Fibroblast of peridontal ligament (primary cell): ENCODE measurements at regions not wholly inside any gene's neighbourhood (a gene's known extent, or its start where the extent isn't known, plus 50 kb on each side); places are given as distances from the start of the nearest gene placed in this dataset.

ENCODE experiments used
- DNase-seq: peaks from one replicate; pipeline ENCODE4 v3.0.0-alpha.2; 2010; ENCODE audit errors: extremely low read depth

DNA sequence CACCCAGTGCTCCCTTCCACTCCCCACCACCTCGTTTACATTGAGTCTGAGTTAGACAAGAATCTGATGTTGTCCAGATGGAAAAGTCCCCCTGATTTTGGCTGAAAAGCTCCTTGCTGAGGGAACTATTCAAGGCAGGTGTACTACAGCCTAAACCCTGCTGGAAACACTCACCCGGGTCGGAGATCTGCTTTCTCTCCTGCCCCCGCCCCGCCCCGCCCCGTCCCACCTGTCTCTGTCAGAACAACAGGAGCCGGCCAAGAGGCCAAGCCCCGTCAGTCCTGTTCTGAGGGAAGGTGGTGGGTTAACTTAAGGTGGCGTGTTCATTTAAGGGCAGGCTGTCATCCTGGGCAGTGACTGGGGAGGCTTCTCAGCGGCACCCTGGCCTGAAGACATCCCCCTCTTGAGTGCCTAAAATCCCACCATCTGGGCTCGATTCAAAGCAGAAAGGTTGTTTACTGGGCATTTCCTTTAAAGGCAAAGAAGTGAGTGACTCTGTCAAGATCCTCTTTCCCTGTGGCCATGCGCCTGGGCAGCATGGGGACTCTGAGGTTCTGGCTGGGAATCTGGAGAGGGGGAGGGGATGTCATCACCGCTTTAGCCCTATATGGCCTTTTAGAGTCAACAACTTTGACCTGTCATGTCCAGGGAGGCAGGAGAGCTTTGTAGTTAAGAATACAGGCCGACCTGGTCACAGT, 71.1 kb upstream of the NEURL1B start:
- DNase-seq = no peak

DNA sequence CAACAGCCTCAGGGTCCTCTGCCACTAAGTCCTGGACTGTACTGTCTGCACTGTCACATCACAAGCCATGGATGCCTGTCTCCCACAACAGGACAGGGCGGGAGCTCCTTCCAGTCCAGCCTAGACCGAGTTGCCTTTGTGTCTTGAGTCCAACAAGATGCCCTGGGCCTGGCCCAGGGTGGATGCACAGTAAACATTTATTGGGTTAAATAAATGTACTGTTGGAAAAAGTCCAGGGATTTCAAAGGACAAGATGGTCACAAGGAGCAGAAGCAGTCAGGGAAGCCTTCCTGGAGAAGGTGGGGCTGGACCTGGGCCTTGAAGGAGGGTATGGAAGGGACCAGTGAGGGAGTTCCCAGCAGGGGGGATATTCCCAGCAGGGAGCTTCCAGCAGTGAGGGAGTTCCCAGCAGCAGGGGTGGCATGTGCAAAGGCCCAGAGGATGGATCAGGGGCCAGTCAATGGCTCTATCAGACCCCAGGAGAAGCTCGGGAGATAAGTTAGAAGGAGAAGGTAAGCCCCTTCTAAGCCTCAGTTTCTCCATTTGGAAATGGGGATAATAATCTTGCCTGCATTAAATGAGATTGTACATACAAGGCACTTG, 72.7 kb upstream of the NEURL1B start:
- DNase-seq = no peak

DNA sequence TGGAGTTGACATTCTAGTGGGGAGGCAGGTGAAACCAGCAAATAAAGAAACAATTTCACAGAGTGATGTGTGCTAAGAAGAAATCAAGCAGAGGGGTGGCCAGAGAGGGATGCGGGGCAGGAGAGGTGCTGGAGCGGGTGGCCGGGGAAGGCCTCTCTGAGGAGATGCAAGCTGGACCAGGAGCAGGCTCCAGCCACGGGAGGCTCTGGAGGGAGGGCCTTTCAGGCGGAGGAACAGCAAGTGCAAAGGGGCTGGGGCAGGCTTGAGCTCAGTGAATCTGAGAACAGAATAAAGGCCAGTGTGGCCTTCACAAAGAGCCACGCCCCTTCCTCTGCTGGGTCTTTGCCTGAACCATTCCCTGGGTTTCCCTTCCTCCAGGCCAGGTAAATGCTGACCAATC, 73.2 kb upstream of the NEURL1B start:
- no peak for DNase-seq

DNA sequence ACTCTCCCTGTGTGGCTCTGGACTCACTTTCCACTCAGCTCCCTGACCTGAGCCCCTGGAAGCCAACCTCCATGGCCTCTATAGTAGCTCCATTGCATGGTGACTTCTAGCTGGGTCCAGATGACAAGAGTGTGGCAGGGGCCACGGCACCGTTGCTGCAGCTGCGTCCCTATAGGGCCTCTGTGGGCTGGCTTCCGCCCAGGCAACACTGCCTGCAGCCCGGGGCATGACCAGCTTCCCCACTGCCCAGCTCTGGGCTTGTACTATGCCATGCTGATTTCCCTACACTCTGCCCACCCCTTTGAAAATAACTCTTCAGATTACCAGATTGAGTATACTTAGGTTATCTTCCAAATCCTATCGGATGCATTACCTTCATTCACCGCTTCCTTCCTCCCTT, 73.8 kb upstream of the NEURL1B start:
- DNase-seq = no peak

DNA sequence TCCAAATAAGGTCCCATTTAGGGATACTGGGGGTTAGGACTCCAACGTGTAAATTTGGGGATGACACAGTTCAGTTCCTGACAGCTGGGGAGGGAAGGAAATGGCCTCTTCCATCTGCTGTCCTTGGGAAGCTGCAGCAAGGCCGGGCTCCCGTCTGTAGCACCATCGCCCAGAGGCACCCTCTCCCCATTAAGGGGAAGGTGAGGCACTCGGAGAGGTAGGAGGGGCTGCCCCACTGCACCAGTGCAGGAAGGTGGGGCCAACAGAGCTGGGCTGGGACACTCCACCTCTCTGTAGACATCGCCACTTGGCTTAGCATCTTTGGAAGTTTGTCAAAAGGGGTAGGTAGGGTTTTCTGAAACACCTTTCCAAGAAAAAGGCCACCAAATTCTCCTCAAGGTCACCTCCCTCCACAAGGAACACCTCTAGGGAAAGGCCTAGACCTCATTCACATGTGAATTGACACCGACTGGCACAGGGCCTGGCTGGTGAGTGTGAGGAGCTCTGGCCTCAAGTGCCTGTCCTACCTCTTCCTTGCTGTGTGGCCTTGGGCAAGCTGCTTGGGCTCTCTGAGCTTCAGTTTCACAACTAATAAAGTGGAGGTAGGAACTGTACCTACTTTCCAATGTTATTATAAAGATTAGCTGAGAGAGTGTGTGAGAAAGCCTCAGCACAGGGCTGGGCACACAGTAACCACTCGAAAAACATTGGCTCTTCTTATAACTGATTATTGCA, 75.0 kb upstream of the NEURL1B start:
- no peak for DNase-seq

DNA sequence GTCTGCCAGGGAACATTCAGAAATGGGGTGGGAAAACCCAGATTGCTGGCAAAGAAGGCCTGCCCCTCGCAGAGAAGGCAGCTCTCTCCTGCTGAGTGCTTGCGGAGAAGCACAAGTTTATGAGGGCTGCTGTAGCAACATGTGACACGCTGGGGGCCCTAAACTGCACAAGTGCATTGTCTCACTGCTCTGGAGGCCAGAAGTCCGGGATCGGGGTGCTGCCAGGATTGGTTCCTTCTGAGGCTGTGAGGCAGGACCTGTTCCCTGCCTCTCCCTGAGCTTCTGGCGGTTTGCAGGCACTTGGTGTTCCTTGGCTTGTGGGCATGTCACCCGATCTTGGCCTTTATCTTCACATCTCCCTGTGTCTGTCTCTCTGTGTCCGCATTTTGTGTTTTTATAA, 75.6 kb upstream of the NEURL1B start:
- no peak for DNase-seq

DNA sequence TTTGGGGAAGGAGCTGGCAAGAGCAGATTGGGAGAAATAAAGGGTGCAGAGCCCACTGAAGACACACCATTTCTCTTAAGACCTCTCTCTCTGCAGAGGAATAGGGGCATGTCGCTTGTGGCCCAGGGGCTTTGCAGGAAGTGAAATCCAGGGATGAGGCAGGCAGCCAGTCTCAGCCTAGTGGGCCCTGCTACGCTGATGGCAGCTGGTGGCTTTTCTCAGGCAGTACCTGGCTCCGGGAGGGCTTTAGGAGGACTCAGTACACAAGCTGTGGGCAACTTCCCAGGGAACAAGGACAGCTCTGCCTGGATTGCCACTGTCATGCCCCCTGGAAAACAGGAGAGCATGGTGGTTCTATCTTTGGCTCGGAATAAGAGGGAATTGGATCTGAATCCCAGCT, 76.2 kb upstream of the NEURL1B start:
- DNase-seq = no peak

DNA sequence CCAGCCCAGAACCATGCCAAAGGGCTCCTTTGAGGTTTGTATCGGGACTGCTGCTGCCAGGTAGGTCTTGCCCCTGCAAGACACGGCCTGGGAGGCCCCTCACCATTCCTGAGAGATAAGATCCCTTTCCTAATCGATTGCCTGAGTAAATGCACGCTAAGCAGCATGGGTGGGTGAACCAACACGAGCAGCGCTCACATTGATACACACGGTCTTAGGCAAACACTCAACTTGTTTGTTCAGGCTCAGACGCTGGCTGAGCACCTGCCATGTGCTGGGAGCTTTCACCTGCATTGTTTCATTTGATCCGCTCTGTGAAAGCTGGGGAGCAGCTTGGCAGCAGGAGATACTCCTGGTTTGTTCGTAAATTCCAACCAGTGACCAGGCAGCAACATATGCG, 76.9 kb upstream of the NEURL1B start:
- no peak for DNase-seq

DNA sequence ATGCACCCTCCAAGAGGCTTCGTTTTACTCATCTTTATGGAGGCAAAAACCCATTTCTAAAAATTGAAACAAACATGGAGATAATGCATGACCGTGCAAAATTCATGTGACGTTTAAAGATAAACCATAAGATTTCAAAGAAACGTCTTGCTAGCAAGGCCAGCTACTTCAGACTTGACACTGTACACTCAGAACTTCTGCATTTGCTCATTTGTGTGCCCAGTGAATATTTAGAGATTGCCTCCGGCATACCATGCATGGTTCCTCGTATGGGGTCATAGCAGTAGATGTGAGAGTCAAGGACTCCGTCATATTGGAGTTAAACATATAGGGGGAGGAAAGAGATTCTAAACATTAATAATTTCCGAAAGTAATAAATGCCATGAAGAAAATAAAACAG, 78.6 kb upstream of the NEURL1B start:
- no peak for DNase-seq

DNA sequence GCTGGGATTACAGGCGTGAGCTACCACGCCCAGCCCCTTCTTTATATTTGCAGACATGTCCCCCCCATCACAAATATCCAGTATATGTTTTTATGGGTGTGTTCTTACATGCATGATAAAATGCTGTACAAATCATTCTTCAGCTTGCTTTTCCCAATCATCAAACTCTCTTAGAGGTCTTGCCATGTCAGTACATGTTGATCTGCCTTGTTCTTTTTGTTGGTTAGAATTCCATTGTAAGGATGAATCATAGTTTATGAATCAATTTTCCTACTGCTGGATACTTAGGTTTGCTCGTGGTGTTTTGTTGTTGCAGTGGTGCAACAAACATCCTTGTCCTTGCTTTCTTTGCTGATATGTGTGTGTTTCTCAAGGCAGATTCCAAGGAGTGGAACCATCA, 79.9 kb upstream of the NEURL1B start:
- DNase-seq = peak; percentile 20

DNA sequence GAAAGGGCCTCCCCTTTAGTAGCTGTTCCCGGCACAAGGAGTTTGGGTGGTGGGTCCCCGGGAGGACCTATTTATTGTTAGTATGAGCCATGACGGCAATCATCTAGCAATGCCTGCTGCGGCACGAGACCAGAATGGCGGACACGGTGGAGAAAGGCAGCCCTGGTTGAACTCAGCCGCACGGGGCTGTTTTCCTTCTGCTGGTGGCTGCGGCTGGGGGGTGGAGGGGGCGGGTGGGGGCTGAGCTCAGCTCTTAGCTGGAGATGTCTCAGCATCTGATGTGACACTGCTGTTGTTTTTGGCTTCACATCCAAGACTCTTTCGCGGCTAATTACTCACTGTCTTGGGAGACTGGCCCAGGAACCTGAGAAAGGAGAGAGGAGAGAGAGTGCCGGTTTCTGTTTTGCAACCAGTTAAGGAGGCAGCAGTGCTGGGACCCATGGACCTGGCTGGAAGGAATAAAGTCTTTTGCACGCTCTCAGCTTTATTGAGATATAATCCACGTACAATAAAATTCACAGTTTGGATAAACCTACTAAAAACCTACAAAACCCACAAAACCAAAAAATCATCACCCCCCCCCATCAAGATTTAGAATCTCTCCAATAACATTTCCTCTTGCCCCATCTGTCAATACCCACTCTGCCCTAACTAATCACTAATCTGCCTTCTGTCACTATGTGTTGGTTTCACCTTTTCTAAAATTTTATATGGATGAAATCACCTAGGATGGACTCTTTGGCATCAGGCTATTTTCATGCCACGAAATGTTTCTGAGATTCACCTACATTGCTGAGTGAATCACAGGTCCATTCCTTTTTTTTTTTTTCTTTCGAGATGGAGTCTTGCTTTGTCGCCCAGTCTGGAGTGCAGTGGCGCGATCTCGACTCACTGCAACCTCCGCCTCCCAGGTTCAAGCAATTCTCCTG, 81.8 kb upstream of the NEURL1B start:
- DNase-seq = peak; percentile 86

DNA sequence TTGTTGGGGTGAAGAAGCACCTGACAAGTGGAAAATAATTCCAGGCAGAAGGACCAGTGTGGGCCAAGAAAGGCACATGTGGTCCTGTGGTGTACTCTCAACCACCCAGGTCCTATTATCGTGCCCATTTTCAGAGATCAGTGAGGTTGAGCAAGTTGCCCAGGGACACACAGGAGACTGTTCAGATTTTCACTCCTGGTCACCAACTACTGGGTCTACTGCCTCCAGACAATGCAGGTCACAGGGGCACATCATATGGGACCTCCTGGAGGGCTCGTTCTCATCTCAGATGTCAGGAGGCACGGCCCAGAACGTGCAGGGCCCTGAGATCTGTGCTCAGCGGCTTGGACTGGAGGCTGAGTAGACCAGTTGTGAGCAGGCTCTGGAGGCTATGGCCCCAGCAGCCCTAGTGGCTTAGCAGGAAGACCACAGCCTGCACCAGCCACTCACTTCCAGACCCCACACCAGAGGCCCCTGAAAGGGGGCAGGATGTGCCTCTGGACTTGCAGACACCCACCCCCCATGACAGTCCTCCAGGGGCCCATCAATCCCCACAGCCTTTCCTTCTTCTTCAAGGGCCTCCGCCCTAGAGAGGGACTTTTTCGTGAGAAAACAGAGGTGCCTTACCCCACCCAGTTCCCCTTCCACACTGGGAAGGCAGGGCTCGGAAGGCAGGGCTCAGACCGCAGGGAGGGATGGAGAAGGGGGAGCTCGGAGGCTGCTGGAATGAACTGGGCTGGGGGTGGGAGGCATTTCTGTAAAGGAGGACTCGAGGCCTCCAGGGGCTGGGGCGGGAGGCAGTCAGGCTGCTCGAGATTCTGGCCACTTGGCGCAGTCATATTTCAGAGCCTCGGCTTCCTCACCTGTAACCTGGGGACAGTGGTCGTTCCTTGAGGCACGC, 82.7 kb upstream of the NEURL1B start:
- DNase-seq = no peak

DNA sequence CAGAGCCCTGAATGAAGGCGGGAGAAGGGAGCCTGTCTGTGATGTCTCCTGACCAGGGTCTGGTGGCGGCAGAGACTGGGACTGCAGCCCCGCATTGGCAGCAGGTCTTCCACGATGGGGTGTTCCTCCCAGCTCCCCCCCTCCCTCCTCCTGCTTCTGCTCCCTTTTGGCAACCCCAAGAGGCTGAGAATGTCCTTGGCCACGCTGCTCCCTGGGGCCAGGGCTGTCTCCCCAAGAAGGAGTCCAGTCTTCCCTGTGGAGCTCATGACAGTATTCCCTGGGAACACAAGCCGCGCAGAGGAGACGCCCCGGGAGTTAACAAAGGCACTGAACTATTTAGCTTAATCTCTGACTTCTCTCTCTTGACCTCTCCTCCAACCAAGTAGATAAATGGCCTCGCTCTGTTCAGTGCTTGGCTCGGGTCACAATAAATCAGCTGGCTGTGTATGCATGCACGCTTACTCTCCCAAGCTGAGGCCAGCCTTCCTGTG, 84.0 kb upstream of the NEURL1B start:
- no peak for DNase-seq

DNA sequence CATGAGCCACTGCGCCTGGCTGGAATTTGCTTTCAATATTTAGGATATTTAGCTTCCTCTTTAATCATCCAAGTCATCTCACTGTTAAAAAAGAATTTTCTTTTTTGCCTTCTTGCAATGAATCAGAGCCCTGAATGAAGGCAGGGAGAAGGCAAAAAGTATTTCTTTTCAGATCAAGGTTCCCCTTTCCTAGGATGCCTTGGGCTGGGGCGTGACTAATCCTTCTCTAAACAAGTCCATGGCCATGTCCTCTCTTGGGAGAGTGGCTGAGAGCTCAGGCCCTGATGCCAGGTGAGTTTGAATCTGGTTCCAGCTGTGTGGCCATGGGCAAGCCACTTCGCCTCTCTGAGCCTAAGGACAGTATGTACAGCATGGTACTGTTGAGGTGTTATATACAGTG, 84.8 kb upstream of the NEURL1B start:
- no peak for DNase-seq

DNA sequence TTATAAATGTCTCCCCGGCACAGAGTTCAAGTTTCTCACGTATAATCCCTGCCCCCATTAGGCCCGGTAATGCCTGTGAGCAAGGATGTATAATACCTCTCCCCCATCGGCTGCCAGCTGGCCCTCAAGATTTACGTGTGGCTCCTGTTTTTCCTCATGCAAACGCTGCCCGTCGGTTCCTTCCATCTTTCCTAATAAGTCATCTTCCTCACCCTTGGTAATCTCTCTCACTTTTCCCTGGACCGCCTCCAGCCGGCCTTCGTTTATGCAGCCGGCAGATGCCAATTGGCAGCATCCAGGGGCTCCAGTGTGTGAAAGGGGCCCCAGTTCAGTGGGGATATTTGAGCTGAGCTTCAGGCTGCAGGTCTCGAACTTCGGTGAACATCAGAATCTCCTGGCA, 86.5 kb upstream of the NEURL1B start:
- DNase-seq = no peak

DNA sequence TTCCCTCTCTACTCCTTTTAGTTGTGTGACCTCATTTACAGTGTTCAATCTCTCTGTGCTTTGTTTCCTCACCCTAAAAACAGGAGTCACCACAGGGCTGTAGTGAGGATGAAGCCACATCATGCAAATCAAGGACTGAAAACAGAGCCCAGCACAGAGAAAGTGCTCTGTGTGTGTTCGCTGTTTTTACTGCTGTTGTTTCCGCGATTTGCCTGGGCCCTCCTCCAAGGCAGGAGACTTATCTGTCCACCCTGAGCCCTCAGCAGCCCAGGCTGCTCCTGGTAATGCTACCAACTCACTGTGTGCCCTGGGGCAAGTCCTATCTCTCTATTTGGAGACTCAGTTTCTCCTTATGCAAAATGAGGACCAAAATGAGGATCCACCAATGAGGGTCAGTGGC, 87.2 kb upstream of the NEURL1B start:
- no peak for DNase-seq

DNA sequence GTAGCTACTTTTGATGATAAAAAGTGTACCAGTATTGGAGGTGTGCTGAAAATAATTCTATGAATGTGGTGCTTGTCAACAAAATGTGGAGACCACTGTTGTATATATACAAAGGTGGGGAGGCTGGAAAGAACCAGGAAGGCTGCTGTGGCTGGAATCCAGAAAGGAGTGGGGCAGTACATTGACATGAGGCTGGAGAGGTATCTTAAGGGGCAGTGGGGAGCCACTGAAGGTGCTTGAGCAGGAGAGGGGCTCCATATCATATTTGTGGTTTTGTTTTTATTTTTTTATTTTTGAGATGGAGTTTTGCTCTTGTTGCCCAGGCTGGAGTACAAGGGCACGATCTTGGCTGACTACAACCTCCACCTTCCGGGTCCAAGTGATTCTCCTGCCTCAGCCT, 87.9 kb upstream of the NEURL1B start:
- DNase-seq = no peak

DNA sequence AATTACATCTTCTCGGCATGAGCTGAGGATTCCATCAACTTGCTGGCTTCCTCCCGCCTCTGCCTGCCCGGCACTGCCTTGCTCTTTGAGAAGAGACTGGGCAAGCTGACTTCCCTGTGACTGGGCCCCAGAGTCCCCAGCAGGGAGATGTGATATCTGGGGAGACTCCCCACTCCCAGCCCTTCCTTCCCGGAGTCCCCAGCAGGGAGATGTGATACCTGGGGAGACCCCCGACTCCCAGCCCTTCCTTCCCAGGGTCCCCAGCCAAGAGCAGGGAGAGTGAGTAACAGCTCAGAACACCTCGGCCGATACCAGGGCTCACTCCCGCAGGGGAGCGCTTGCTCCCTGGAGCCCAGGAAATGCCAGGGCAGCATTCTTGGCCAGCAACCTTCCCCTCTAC, 90.1 kb upstream of the NEURL1B start:
- no peak for DNase-seq

DNA sequence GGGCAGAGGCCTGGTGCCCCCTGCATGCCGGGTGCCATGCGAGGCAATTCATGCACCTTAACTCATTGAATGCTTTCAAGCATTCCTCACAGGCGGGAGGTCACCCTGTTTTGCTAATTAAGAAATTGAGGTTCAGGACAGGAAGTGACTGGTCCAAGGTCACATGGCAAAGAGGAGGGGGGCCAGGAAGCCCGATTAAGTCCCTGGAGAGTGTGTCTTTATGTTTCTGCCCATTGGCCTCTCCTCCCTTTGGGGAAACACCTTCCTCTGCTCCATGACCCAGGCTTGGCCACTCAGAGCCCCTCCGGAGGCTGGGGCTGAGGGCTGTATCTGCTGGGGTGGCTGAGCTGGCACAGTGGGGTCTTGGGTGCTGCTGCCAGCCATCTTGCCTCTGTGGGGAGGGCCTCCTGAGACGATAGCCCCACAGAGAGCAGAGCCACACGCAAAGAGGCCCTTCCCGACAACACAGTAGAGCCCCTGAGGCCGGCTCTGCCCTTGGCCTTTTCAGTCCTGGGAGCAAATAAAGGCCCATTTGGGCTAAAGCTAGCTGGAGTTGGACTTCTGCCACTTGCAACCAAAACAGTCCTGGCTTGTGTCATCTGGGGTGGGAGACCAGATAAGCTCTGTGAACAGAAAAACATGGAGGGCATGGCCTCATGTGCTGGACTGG, 90.8 kb upstream of the NEURL1B start:
- no peak for DNase-seq

DNA sequence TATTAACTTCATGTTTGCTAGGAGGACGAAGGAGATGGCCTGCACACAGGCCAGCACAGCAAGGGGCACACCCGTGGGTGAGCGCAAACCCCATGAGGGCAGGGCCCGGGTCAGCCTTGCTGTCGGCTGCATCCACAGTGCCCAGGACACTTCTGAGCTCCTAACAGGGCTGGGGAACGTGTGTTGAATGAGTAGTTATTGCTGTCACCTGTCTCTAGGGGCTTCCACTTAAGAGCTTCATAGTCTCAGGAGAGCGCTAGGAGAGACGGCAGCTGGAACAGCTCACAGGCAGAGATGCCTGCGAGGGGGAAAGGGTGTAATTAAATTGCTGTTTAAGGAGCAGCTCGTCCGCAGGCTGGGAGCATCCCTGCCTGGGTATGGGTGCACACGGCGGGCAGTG, 91.4 kb upstream of the NEURL1B start:
- no peak for DNase-seq
